ENCODE measurements at regions not wholly inside any gene's neighbourhood (a gene's known extent, or its start where the extent isn't known, plus 50 kb on each side); places are given as distances from the start of the nearest gene placed in this dataset.
"Not testable (repeated sequence)": the region's sequence is repeated elsewhere in the genome, so short reads cannot be mapped to it uniquely, and the experiment has no call there.

DNA sequence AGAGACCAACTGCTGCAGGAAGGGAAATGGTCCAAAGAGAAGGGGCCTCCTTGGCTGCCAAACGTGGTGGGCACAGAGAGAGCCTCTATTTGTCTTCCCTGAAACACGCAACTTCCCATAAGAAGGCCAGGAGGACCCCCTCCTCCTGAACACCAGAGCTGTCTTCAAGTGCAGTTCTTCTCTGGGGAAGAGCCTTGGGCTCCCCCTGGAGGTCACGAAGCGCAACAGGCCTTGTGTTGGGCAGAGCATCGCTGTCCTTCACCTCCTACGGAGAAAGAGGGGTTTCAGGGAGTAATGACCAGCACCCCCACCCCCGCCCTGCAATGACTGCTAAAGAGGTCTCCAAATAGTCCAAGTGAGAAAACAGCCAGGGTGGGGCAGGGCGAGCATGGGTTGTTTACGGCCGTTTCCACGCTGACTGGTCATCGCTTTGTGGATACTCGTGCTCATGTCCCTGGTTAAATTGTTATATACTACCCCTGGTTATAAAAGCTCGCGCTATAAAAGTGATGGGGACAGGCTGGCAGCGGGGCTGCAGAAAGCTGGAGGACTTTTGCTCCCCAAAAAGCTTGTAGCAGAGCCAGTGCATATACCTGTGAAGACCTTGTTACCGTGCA, 397.5 kb upstream of the ATP10A start:
- DNase-seq (ENCODE audit: low read depth in 2 of 2): peak; percentile 1 to 15

GRCh38 chr15:26259581-26259980, 396.5 kb upstream of the ATP10A start:
- no peak for DNase-seq (ENCODE audit: low read depth in 2 of 2)

DNA sequence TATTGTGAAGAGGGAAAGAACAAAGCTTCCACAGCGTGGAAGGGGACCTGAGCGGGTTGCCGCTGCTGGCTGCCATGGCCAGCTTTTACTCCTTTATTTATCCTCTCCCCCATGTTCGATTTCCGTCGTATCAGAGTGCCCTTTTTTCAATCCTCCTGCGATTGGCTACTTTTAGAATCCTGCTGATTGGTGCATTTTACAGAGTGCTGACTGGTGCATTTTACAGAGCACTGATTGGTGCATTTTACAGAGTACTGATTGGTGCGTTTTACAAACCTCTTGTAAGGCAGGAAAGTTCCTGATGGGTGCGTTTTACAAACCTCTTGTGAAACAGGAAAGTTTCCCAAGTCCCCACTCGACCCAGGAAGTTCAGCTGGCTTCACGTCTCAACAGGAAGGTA, 381.7 kb upstream of the ATP10A start:
- not testable (repeated sequence) for DNase-seq (ENCODE audit: low read depth in 2 of 2)

- DNase-seq (ENCODE audit: low read depth in 2 of 2): no peak
These were observed 380.3 kb upstream of the ATP10A start for GRCh38 chr15:26243382-26243781.

- DNase-seq (ENCODE audit: low read depth in 2 of 2): no peak
These were observed 379.5 kb upstream of the ATP10A start for GRCh38 chr15:26242565-26243071.

DNA sequence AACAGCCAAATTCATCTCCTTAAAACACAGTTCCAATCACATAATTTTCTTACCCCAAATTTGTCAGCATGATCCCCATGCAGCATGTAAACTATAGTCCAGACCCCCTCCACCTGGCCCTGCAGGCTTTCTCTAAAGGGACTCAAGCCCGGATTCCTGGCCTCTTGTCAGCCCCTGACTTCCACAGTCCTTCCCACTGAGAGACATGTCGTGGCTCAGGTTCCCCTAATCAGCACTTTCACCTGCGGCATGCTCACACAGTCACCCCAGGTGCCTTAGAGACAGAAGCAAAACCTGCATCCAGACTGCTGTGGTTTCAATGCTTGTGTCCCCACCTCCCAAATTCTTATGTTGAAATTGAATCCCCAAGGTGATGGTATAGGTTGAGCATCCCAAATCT, 372.7 kb upstream of the ATP10A start:
- DNase-seq (ENCODE audit: low read depth in 2 of 2): no peak

DNA sequence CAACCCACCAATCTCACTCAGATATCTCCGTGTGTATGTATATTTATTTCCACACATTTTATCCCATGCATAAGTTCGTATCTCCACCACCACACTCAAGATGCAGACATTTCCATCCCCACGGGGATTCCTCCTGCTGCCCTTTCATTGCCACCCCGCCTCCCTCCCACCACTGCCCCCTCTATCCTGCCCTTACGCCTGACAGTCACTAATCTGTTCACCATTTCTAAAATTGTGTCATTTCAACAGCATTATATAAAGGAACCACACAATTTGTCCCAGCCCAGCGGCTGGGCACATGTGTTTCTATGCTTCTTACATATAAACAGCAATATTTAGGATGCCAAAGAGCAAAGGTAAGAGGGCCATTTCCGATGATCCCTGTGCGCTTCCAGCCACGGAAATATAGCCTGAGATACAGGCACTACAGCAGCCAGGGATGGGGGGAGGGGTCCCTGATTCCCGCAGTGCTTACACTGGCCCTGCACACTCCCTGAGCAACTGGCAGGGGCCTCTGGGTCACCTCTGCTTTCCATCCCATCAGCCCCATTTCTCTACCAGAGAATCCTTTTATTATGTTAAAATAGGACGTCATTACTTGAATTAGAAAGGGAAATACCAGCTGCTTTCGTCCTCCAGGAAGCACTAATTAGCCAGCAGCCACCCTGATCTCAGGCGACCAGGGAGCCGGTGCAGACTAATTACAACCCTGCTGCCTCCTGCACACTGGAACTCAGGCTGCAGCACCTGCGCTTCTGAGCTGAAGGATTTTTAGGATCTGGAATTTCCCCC, 372.0 kb upstream of the ATP10A start:
- DNase-seq (ENCODE audit: low read depth in 2 of 2): no peak

- no peak for DNase-seq (ENCODE audit: low read depth in 2 of 2)
These were observed 369.6 kb upstream of the ATP10A start for GRCh38 chr15:26232691-26233090.

- no peak for DNase-seq (ENCODE audit: low read depth in 2 of 2)
These were observed 368.0 kb upstream of the ATP10A start for GRCh38 chr15:26231096-26231495.

GRCh38 chr15:26224266-26224665, 361.1 kb upstream of the ATP10A start:
- DNase-seq (ENCODE audit: low read depth in 2 of 2): no peak

GRCh38 chr15:26223720-26224119, 360.6 kb upstream of the ATP10A start:
- no peak for DNase-seq (ENCODE audit: low read depth in 2 of 2)

- DNase-seq (ENCODE audit: low read depth in 2 of 2): no peak
These were observed 359.7 kb upstream of the ATP10A start for GRCh38 chr15:26222781-26223180.

GRCh38 chr15:26217043-26217442, 353.9 kb upstream of the ATP10A start:
- DNase-seq (ENCODE audit: low read depth in 2 of 2): not testable (repeated sequence)

GRCh38 chr15:26214290-26214689, 351.2 kb upstream of the ATP10A start:
- DNase-seq (ENCODE audit: low read depth in 2 of 2): no peak

GRCh38 chr15:26213427-26213826, 350.3 kb upstream of the ATP10A start:
- DNase-seq (ENCODE audit: low read depth in 2 of 2): no peak

DNA sequence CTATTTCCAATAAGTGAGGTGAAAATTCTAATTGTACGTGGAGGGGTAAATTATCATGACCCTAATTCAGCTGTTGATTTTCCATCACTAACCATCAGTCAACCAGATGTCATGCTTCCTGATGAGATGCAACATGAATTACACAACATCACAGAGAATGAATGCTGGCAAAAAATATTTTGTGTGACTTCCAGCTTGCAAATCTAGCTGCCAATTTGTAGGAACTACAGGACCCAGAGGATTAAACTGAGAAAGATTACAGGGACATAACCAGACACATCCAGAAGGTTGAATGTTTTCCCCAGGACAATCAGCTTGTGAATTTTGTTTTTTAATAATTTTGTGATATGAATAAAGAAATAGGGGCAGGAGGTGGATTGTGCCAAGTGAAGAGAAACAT, 349.0 kb upstream of the ATP10A start:
- DNase-seq (ENCODE audit: low read depth in 2 of 2): no peak

DNA sequence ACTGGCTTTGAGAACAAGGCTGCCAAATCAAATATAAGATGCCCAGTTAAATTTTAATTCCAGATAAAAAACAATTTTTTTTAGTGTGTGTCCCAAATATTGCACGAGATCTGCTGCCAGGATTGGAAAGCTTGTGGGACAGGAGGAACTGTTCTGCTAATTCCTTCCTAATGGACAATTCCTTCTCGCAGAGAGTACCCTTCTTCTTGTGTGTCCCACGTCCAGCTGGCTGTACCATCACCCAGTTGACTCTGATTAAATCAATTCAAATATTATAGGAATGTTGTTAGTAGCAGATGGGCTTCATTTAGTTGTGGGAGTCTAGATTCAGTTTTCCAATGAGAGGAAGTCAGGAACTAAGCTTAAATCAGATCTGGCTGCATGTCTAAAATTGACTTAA, 347.9 kb upstream of the ATP10A start:
- no peak for DNase-seq (ENCODE audit: low read depth in 2 of 2)

DNA sequence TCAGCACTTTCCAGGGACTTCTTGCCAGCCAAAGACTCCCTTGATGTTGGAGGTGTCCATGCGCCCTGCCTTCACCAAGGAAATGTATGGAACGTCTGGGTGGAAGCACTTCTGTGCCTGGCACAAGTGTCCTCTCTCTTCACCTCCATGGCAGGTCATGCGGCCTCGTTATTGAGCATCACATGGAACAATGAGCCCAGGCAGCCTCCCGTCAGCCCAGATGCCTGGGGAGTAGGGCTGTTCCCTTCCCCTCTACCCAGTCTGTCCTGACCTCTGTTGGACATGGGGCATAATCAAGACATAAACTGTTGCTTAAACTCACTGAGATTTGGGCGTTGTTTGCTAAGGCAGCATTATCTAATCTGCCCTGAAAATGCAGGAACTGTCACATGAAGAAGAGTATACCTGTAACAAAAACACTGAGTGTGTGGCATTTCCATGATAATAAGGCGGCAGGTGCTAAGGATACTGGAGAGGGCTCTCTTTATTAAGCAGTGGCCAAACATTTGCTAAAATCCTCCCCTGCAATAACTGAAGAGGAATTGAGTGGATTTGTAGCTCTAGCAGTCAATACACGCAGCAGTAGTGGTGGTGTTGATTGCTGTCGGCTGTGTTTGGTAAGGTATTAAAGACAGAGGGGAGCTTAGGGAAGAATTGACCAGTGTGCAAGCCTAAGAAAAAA, 338.2 kb upstream of the ATP10A start:
- no peak for DNase-seq (ENCODE audit: low read depth in 2 of 2)

- no peak for DNase-seq (ENCODE audit: low read depth in 2 of 2)
These were observed 337.3 kb upstream of the ATP10A start for GRCh38 chr15:26200427-26200826.

DNA sequence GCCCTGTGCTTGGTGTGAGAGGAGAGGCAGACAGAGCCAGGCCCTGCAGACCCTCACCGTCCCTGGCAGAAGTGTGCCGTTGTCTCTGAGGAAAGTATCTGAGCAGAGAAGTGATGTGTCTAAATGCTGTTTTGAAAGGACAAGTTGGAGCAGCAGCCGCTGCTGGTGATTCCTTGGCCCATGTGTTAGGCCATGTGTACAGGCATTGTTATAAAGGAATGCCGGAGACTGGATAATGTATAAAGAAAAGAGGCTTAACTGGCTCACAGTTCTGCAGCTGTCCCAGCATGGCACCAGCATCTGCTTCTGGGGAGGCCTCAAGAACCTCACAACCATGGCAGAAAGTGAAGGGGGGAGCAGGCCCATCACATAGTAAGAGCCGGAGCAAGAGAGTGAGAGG, 334.6 kb upstream of the ATP10A start:
- DNase-seq (ENCODE audit: low read depth in 2 of 2): no peak

DNA sequence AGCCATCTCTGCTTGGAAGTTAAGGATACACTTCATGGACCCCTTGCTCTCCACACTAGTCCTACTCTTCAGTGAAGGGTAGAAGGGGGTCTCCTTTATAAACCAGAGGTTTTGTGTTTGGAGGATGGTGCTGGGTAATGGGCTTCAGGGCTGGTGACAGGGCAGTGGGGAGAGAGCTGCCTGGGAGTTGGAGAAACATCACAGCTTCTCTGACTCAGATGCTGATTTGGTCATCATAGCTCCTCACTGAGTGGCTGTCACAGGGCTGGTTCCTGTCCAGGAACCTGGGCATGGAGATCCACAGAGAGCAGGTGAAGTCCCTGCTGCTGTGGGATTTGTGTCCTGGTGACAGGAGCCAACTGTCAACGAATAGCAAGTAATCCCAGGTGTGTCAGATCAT, 333.9 kb upstream of the ATP10A start:
- no peak for DNase-seq (ENCODE audit: low read depth in 2 of 2)

- DNase-seq (ENCODE audit: low read depth in 2 of 2): no peak
These were observed 328.1 kb upstream of the ATP10A start for GRCh38 chr15:26191193-26191592.

DNA sequence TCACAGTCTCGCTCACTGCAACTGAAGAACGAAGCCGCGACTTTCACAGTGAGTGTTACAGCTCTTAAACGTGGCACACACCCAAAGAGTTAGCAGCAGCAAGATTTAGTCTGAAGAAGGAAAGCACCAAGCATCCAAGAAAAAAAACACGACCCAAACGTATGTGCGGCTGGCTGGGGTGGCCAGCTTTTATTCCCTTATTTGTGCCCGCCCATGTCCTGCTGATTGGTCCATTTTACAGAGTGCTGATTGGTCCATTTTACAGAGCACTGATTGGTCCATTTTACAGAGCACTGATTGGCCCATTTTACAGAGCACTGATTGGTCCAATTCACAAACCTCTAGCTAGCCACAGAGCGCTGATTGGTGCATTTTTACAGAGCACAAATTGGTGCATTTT, 323.0 kb upstream of the ATP10A start:
- not testable (repeated sequence) for DNase-seq (ENCODE audit: low read depth in 2 of 2)

All from stimulated activated CD8-positive, alpha-beta memory T cell treated with anti-CD3 and anti-CD28 coated beads, Interleukin-2, amount 100 ng/mL, for 48 hours (primary cell).